C4-2B (cell line): ENCODE measurements at regions not wholly inside any gene's neighbourhood (a gene's known extent, or its start where the extent isn't known, plus 50 kb on each side); places are given as distances from the start of the nearest gene placed in this dataset.

Experiments used
- ZFX ChIP-seq: fragments of 450-650 bp; IDR thresholded peaks from 2 replicates; pipeline ENCODE4 v1.6.1; 2017
- TF ChIP-seq, protein P1 (sequence below): fragments of 450-650 bp; conservative IDR thresholded peaks from 2 replicates; pipeline ENCODE4 v1.5.1; 2017; ENCODE audit warnings: mild to moderate bottlenecking

- TF ChIP-seq, protein P1, sequence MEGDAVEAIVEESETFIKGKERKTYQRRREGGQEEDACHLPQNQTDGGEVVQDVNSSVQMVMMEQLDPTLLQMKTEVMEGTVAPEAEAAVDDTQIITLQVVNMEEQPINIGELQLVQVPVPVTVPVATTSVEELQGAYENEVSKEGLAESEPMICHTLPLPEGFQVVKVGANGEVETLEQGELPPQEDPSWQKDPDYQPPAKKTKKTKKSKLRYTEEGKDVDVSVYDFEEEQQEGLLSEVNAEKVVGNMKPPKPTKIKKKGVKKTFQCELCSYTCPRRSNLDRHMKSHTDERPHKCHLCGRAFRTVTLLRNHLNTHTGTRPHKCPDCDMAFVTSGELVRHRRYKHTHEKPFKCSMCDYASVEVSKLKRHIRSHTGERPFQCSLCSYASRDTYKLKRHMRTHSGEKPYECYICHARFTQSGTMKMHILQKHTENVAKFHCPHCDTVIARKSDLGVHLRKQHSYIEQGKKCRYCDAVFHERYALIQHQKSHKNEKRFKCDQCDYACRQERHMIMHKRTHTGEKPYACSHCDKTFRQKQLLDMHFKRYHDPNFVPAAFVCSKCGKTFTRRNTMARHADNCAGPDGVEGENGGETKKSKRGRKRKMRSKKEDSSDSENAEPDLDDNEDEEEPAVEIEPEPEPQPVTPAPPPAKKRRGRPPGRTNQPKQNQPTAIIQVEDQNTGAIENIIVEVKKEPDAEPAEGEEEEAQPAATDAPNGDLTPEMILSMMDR = no peak
- no peak for TF ChIP-seq ZFX
Measured at GRCh38 chr4:36709991-36710390, 428.6 kb downstream of the DTHD1 start.
